ENCODE measurements at regions not wholly inside any gene's neighbourhood (a gene's known extent, or its start where the extent isn't known, plus 50 kb on each side); places are given as distances from the start of the nearest gene placed in this dataset.

- Mint-ChIP-seq H3K4me3 (no peak overlapping the region), H3K36me3 (ENCODE audit: insufficient read depth in 1 of 3, low read depth in 3 of 3) (no peaks in the 10 kb centered on the region), H3K4me1 (peaks cover 14 to 15% of the 10 kb centered on the region in 2 experiments), H3K27me3 (ENCODE audit: low read depth) (no peaks in the 10 kb centered on the region), H3K9me3 (no peaks in the 10 kb centered on the region), H3K27ac (no peak overlapping the region)
- Histone ChIP-seq H4K8ac (replicated peaks; ENCODE audit: insufficient read length, low read depth, low read length) (no peak overlapping the region), H3K27ac (ENCODE audit: insufficient read length, low read depth, low read length) (no peak overlapping the region), H2AFZ (ENCODE audit: low read length) (no peak overlapping the region), H3K9ac (ENCODE audit: extremely low read depth, insufficient read length, low read length) (no peak overlapping the region), H3K23me2 (ENCODE audit: insufficient read length, low read depth, low read length, poor library complexity, severe bottlenecking) (no peaks in the 10 kb centered on the region), H4K5ac (ENCODE audit: insufficient read length, low read depth, low read length) (no peak overlapping the region), H4K91ac (ENCODE audit: insufficient read length, low read depth, low read length) (no peak overlapping the region), H2BK20ac (ENCODE audit: low read depth, low read length, poor library complexity, severe bottlenecking) (no peak overlapping the region), H2BK120ac (ENCODE audit: low read depth, low read length, poor library complexity, severe bottlenecking) (no peak overlapping the region), H3K23ac (ENCODE audit: insufficient read length, low read depth, low read length) (no peak overlapping the region), H3K56ac (ENCODE audit: insufficient read length, low read depth, low read length) (no peak overlapping the region), H2BK12ac (ENCODE audit: insufficient read length, low read depth, low read length) (no peak overlapping the region), H3K18ac (ENCODE audit: insufficient read length, low read depth, low read length) (no peak overlapping the region), H3K4me1 (ENCODE audit: insufficient read depth, low read length) (peaks cover 3% of the 10 kb centered on the region; the same call in 1 of the 2 replicates), H3K27me3 (ENCODE audit: insufficient read depth, low read length) (no peaks in the 10 kb centered on the region), H3K9me3 (ENCODE audit: control insufficient read depth, low read depth, low read length) (no peaks in the 10 kb centered on the region), H3K79me2 (ENCODE audit: insufficient read depth, low read length) (no peaks in the 10 kb centered on the region), H2BK5ac (ENCODE audit: insufficient read length, low read length) (no peak overlapping the region), H2AK5ac (ENCODE audit: insufficient read length, low read length) (no peak overlapping the region), H3K4ac (ENCODE audit: low read depth, low read length) (no peak overlapping the region), H3K4me2 (ENCODE audit: insufficient read depth, insufficient read length, low read length) (no peak overlapping the region), H3K14ac (ENCODE audit: insufficient read depth, low read length) (no peak overlapping the region), H4K20me1 (ENCODE audit: control insufficient read depth, insufficient read depth, insufficient read length) (no peaks in the 10 kb centered on the region), H2BK15ac (ENCODE audit: low read depth, low read length) (no peak overlapping the region), H3T11ph (ENCODE audit: low read length) (no peak overlapping the region), H3K79me1 (ENCODE audit: insufficient read depth, low read depth, low read length, poor library complexity, severe bottlenecking) (no peaks in the 10 kb centered on the region)
- no peak for DNase-seq
- no CpG with 5 or more reads among the region's 1 CpG for WGBS (ENCODE audit: extremely low coverage, insufficient read length, low lambda C conversion rate)
- peak; percentile 36; the same call in 2 of the 3 replicates for TF ChIP-seq CTCF (conservative IDR thresholded peaks at IDR 0.05)
These were observed 231.9 kb upstream of the TBC1D5 start for GRCh38 chr3:17974206-17974841.
